Mesendoderm (in vitro differentiated cells): ENCODE measurements at regions not wholly inside any gene's neighbourhood (a gene's known extent, or its start where the extent isn't known, plus 50 kb on each side); places are given as distances from the start of the nearest gene placed in this dataset.

Source experiments
- DNase-seq: peaks from one replicate; pipeline ENCODE4 v3.0.0; 2013
- H2AK5ac ChIP-seq: 2 replicates; pipeline ENCODE4 v1.6.1; 2013; ENCODE audit warnings: low read length, inconsistent platforms
- H2BK120ac ChIP-seq: 2 replicates; pipeline ENCODE4 v1.6.1; 2013; ENCODE audit warnings: low read depth, mild to moderate bottlenecking, low read length, moderate library complexity, mixed read lengths
- H2BK15ac ChIP-seq: replicated peaks from 2 replicates; pipeline ENCODE4 v1.6.1; 2013; ENCODE audit warnings: low read depth, mild to moderate bottlenecking, moderate library complexity
- H2BK5ac ChIP-seq: 2 replicates; pipeline ENCODE4 v1.6.1; 2013; ENCODE audit warnings: low read length, inconsistent platforms
- H3K18ac ChIP-seq: 2 replicates; pipeline ENCODE4 v1.6.1; 2013; ENCODE audit warnings: mild to moderate bottlenecking, low read length, mixed read lengths
- H3K23ac ChIP-seq: one replicate; pipeline ENCODE4 v1.6.1; 2013; ENCODE audit warnings: low read length
- H3K27ac ChIP-seq: 2 replicates; pipeline ENCODE4 v1.5.1; 2013; ENCODE audit warnings: low read depth, mild to moderate bottlenecking, inconsistent platforms, low read length, moderate library complexity
- H3K27me3 ChIP-seq: 2 replicates; pipeline ENCODE4 v1.6.1; 2013; ENCODE audit warnings: low read length, control low read depth, mild to moderate bottlenecking, inconsistent platforms; ENCODE audit not compliant: insufficient read depth, poor library complexity
- H3K36me3 ChIP-seq: 2 replicates; pipeline ENCODE4 v1.6.1; 2013; ENCODE audit warnings: low read length, inconsistent platforms; ENCODE audit not compliant: control insufficient read depth, insufficient read depth
- H3K4ac ChIP-seq: one replicate; pipeline ENCODE4 v1.6.1; 2013; ENCODE audit warnings: low read depth, mild to moderate bottlenecking, low read length, moderate library complexity
- H3K4me1 ChIP-seq: 2 replicates; pipeline ENCODE4 v1.6.1; 2013; ENCODE audit warnings: low read depth, low read length, inconsistent platforms; ENCODE audit not compliant: control insufficient read depth
- H3K4me2 ChIP-seq: 2 replicates; pipeline ENCODE4 v1.6.1; 2013; ENCODE audit warnings: low read length
- H3K4me3 ChIP-seq: 2 replicates; pipeline ENCODE4 v1.5.1; 2013; ENCODE audit warnings: mild to moderate bottlenecking, low read length
- H3K56ac ChIP-seq: one replicate; pipeline ENCODE4 v1.6.1; 2013; ENCODE audit warnings: low read length
- H3K79me1 ChIP-seq: 2 replicates; pipeline ENCODE4 v1.6.1; 2013; ENCODE audit warnings: low read length, inconsistent platforms
- H3K79me2 ChIP-seq: 2 replicates; pipeline ENCODE4 v1.6.1; 2013; ENCODE audit warnings: mild to moderate bottlenecking, low read length; ENCODE audit not compliant: control insufficient read depth, insufficient read depth
- H3K9ac ChIP-seq: 2 replicates; pipeline ENCODE4 v1.6.1; 2013; ENCODE audit warnings: low read length, inconsistent platforms
- H4K5ac ChIP-seq: one replicate; pipeline ENCODE4 v1.6.1; 2013; ENCODE audit warnings: low read length
- H4K8ac ChIP-seq: one replicate; pipeline ENCODE4 v1.6.1; 2013; ENCODE audit warnings: low read depth, mild to moderate bottlenecking, control low read depth, low read length, moderate library complexity
- WGBS: extraction: QIAGEN DNeasy Blood & Tissue Kit; methylation state at CpG from one replicate; pipeline ENCODE4 v1.1.7; 2013; ENCODE audit warnings: low lambda C conversion rate, missing lambda C conversion rate; ENCODE audit not compliant: insufficient coverage; ENCODE audit errors: extremely low coverage; 5-methylcytosine and 5-hydroxymethylcytosine counted together

DNA sequence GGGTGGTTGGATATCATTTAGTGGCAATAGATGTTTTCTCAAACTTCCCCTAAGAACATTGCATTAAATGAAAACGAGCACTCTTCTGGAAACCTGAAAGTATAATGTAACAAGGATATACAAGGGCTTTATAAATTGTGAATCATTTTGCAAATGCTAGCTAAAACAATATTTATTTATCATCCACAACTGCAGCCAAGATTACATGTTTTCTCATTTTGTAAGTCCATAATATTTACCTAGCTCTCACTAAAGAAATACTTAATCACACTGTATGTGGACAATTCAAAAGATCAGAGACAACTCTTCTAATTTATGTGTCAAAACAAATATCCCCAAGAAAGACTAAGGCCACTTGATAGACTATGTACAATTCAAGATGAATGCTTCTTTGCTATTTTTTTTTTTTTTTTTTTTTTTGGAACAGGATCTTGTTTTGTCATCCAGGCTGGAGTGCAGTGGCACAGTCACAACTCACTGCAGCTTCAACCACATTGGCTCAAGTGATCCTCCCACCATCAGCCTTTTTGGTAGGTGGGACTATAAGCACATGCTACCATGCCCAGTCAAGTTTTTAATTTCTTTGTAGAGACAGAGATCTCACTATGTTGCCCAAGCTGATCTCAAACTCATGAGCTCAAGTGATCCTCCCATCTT lies 427.7 kb upstream of the THBS1 start:
- H2AK5ac ChIP-seq: no peak overlapping the region
- H3K56ac ChIP-seq: no peak overlapping the region
- no peak overlapping the region for H4K5ac ChIP-seq
- no peak overlapping the region for H3K4me2 ChIP-seq
- no peak overlapping the region for H2BK5ac ChIP-seq
- DNase-seq: no peak
- no peaks in the 10 kb centered on the region for H3K79me2 ChIP-seq
- no peaks in the 10 kb centered on the region for H3K4me1 ChIP-seq
- H3K18ac ChIP-seq: no peak overlapping the region
- no peaks in the 10 kb centered on the region for H3K36me3 ChIP-seq
- no peak overlapping the region for H3K9ac ChIP-seq
- H2BK15ac ChIP-seq: no peak overlapping the region
- H3K79me1 ChIP-seq: no peaks in the 10 kb centered on the region
- WGBS: no CpG with 5 or more reads among the region's 1 CpG
- no peak overlapping the region for H2BK120ac ChIP-seq
- H4K8ac ChIP-seq: no peak overlapping the region
- no peaks in the 10 kb centered on the region for H3K27me3 ChIP-seq
- H3K4ac ChIP-seq: no peak overlapping the region
- no peak overlapping the region for H3K27ac ChIP-seq
- no peak overlapping the region for H3K23ac ChIP-seq
- H3K4me3 ChIP-seq: no peak overlapping the region

DNA sequence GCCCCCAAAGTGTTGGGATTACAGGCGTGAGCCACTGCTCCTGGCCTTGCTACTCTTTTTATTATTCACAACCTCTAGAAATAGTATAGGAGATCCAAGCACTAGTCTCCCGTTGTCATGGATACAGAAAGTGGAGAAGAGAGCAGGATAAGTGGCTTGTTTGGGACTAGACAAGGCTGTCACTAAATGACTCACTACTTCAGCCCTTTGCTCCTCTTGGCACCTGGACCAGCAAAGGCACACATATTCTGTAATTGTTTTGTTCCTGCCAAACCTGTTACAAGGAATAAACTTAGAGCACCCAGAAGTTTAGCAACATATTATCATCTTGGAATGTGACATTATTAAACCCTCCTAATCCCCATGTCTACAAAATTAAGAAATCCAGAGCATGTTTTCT lies 427.2 kb upstream of the THBS1 start:
- Histone ChIP-seq H3K27me3 (no peaks in the 10 kb centered on the region), H2BK120ac (no peak overlapping the region), H3K27ac (no peak overlapping the region), H3K4me3 (no peak overlapping the region), H3K36me3 (no peaks in the 10 kb centered on the region), H3K9ac (no peak overlapping the region), H4K5ac (no peak overlapping the region), H3K56ac (no peak overlapping the region), H2BK5ac (no peak overlapping the region), H3K79me2 (no peaks in the 10 kb centered on the region), H2AK5ac (no peak overlapping the region), H3K4me1 (no peaks in the 10 kb centered on the region), H4K8ac (no peak overlapping the region), H3K18ac (no peak overlapping the region), H3K4me2 (no peak overlapping the region), H2BK15ac (no peak overlapping the region), H3K4ac (no peak overlapping the region), H3K23ac (no peak overlapping the region), H3K79me1 (no peaks in the 10 kb centered on the region)
- no CpG with 5 or more reads among the region's 2 CpGs for WGBS
- DNase-seq: no peak

DNA sequence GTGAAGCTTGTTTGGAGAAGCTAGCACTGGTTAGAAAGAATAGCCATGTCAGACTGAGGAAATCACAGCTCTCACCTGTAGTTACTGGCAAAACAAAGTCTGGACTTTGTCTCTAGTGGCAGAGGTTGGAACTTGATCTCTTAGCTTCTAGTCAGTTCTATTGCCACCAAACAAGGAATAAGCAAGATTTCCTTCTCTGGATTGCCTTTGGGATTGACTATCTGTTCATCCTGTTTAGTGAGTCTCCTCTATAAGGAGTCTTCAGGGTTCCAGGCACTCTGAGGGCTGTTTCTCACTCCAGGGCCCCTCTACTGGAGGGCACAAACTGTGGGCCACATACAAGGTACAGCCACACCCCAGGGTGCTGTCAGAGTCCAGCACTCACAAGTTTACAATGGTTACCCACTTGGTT lies 426.6 kb upstream of the THBS1 start:
- H2BK120ac ChIP-seq: no peak overlapping the region
- H3K4ac ChIP-seq: no peak overlapping the region
- H3K4me3 ChIP-seq: no peak overlapping the region
- no peaks in the 10 kb centered on the region for H3K79me2 ChIP-seq
- no peak overlapping the region for H4K8ac ChIP-seq
- no peaks in the 10 kb centered on the region for H3K4me1 ChIP-seq
- H3K27ac ChIP-seq: no peak overlapping the region
- H3K27me3 ChIP-seq: no peaks in the 10 kb centered on the region
- H3K79me1 ChIP-seq: no peaks in the 10 kb centered on the region
- H4K5ac ChIP-seq: no peak overlapping the region
- H3K56ac ChIP-seq: no peak overlapping the region
- H3K9ac ChIP-seq: no peak overlapping the region
- no peak overlapping the region for H2AK5ac ChIP-seq
- H3K23ac ChIP-seq: no peak overlapping the region
- H3K4me2 ChIP-seq: no peak overlapping the region
- H2BK5ac ChIP-seq: no peak overlapping the region
- H3K18ac ChIP-seq: no peak overlapping the region
- DNase-seq: no peak
- no peak overlapping the region for H2BK15ac ChIP-seq
- no peaks in the 10 kb centered on the region for H3K36me3 ChIP-seq

DNA sequence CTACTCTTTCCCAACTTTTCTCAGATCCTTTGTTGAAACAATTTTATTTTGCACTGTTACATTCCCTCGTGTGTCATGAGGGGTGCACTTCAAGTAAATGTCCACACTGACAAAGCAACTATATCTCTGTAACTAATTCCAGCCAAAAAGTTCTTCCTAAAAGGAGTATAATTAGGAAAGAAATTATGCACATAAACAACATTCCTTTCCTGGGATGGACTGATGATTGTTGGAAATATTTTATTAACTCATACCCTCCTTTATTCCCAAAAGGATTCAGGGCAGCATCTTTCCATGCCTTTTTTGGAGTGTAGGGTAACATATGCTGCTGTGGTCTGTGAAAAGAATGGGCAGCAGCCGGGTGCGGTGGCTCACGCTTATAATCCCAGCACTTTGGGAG lies 426.1 kb upstream of the THBS1 start:
- no peaks in the 10 kb centered on the region for H3K36me3 ChIP-seq
- no peaks in the 10 kb centered on the region for H3K79me1 ChIP-seq
- no peak overlapping the region for H2BK15ac ChIP-seq
- no peak for DNase-seq
- no peak overlapping the region for H3K4me3 ChIP-seq
- no peak overlapping the region for H3K18ac ChIP-seq
- no peak overlapping the region for H2BK120ac ChIP-seq
- H3K27ac ChIP-seq: no peak overlapping the region
- H3K4me2 ChIP-seq: no peak overlapping the region
- no peak overlapping the region for H3K23ac ChIP-seq
- H3K4me1 ChIP-seq: no peaks in the 10 kb centered on the region
- no peak overlapping the region for H3K4ac ChIP-seq
- no peak overlapping the region for H2BK5ac ChIP-seq
- no peak overlapping the region for H4K8ac ChIP-seq
- H3K56ac ChIP-seq: no peak overlapping the region
- no peak overlapping the region for H2AK5ac ChIP-seq
- WGBS: no CpG with 5 or more reads among the region's 4 CpGs
- no peaks in the 10 kb centered on the region for H3K27me3 ChIP-seq
- no peak overlapping the region for H3K9ac ChIP-seq
- no peaks in the 10 kb centered on the region for H3K79me2 ChIP-seq
- no peak overlapping the region for H4K5ac ChIP-seq

DNA sequence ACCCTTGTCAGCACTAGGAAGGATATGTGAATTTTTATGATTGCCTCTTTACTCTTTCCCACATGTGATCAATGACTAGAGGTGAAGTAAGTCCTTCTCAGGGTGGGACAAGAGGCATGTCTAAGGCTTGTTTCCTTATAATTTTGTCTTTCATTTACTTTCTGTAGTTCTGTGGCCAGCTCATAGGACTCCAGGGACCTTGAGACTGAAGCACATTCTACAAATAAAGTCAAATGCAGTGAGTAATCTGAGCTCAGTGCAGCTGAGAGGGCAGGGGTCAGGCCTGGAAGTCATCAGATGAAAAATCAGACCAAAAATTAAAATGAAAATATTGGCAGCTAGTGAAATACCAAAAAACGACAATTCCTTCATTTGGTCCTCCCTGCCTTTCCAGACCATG lies 424.7 kb upstream of the THBS1 start:
- no peaks in the 10 kb centered on the region for H3K4me1 ChIP-seq

DNA sequence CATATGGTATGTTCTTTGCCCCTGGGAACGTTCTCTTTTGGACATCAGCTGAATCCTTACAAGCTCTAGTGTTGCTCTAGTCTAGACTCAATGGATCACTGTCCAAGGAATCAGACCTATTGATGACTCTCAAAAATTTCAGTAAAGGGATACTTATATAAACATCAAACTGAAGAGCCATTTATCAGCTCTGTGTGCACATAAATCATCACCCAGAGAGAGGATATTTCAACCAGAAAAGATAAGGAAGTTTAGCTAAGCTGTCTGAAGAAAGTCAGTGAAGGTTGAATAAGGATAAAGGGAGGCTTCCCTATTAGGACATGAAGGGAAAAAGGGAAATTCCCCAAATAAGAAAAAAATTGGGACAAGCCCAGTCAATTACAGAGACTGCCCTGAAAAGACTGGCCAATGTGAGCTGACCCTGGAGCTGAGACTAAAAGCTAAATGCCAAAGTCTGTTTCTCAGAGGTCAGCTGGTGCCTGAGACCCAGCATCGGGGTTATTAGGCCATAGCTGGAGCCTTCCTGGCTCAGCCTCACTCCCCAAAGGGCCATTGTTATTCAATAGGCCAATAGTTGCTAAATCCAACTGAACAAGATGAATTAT lies 424.1 kb upstream of the THBS1 start:
- WGBS: no CpG with 5 or more reads among the region's 2 CpGs
- no peak overlapping the region for H2AK5ac ChIP-seq
- no peak overlapping the region for H3K4ac ChIP-seq
- no peak overlapping the region for H3K18ac ChIP-seq
- no peak overlapping the region for H4K8ac ChIP-seq
- no peak overlapping the region for H2BK15ac ChIP-seq
- no peak overlapping the region for H3K56ac ChIP-seq
- no peak for DNase-seq
- no peaks in the 10 kb centered on the region for H3K36me3 ChIP-seq
- no peak overlapping the region for H4K5ac ChIP-seq
- H2BK5ac ChIP-seq: no peak overlapping the region
- H3K23ac ChIP-seq: no peak overlapping the region
- no peak overlapping the region for H3K4me2 ChIP-seq
- no peaks in the 10 kb centered on the region for H3K79me2 ChIP-seq
- no peaks in the 10 kb centered on the region for H3K4me1 ChIP-seq
- H3K79me1 ChIP-seq: no peaks in the 10 kb centered on the region
- H3K9ac ChIP-seq: no peak overlapping the region
- no peak overlapping the region for H3K27ac ChIP-seq
- H3K27me3 ChIP-seq: no peaks in the 10 kb centered on the region
- H3K4me3 ChIP-seq: no peak overlapping the region
- no peak overlapping the region for H2BK120ac ChIP-seq

More for the DNA sequence above, 424.7 kb upstream of the THBS1 start:
- no peak overlapping the region for H3K23ac ChIP-seq
- H2BK15ac ChIP-seq: no peak overlapping the region
- H2BK5ac ChIP-seq: no peak overlapping the region
- H2AK5ac ChIP-seq: no peak overlapping the region
- no peak overlapping the region for H4K5ac ChIP-seq
- no peak overlapping the region for H3K4me3 ChIP-seq
- H3K18ac ChIP-seq: no peak overlapping the region
- H3K36me3 ChIP-seq: no peaks in the 10 kb centered on the region
- H3K56ac ChIP-seq: no peak overlapping the region
- no peak for DNase-seq
- no peaks in the 10 kb centered on the region for H3K79me1 ChIP-seq
- no peak overlapping the region for H3K4me2 ChIP-seq
- no peak overlapping the region for H3K9ac ChIP-seq
- no CpG with 5 or more reads among the region's 1 CpG for WGBS
- no peak overlapping the region for H2BK120ac ChIP-seq
- H3K27ac ChIP-seq: no peak overlapping the region
- no peak overlapping the region for H3K4ac ChIP-seq
- H3K79me2 ChIP-seq: no peaks in the 10 kb centered on the region
- H4K8ac ChIP-seq: no peak overlapping the region
- H3K27me3 ChIP-seq: no peaks in the 10 kb centered on the region
